ENCODE measurements at regions not wholly inside any gene's neighbourhood (a gene's known extent, or its start where the extent isn't known, plus 50 kb on each side); places are given as distances from the start of the nearest gene placed in this dataset.

DNA sequence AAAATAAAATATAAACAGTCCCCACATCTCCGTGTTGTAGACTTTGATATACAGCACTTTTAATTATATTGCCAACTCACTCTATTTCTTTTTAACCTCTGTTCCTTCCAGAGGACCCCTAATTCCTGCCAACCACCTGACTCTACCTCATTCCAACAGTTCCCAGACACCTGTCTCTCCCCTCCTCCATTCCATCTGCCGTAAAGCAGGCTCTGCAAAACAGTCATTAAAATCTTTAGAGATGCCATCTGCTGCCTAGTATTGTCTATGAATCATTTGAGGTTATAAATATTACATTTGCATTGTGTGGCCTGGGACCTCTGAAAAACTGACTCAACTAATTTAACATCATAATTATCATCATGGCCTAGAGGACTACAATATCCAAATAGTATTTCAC, 148.8 kb upstream of the DCN start:
- no peak for FAIRE-seq
- DNase-seq (ENCODE audit: extremely low spot score, insufficient read length, low read depth), result no peak

DNA sequence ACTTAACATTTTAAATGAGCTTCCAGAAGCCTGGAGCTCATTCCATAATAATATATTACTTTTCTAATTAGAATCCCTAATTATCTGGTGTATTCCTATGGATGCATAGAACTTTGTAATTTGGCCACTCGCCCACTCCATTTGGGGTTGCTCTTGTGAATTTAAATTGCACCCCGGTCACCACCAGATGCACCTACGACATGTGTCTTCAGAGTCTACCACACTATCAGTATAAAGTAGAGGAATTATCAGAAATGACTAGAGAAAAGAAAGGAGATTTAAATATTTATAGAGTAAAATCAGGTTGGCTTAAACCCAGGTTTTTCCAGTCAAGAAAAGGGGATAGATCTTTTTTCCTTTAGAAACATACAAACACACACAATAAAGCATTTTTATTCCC, 145.8 kb upstream of the DCN start:
- DNase-seq (ENCODE audit: extremely low spot score, insufficient read length, low read depth), result no peak
- no peak for FAIRE-seq

DNA sequence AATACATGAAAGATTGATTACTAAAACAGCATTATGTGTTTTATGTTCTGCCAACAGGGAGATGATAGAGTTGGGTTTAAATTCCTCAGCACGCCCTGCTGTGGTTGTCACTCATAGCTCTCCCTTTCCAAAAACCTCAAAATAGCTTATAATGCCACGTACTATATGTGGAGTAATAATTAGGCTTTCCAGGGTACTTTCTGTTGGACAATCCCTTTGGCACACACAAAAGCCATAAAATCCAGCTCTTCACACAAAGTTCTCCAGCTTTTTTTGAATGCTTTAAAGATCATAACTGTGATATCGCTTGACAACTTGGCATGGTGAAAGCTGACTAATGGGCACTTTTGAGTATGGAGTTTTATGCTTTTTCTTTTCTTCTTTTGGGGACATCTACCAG, 145.3 kb upstream of the DCN start:
- FAIRE-seq, result no peak

DNA sequence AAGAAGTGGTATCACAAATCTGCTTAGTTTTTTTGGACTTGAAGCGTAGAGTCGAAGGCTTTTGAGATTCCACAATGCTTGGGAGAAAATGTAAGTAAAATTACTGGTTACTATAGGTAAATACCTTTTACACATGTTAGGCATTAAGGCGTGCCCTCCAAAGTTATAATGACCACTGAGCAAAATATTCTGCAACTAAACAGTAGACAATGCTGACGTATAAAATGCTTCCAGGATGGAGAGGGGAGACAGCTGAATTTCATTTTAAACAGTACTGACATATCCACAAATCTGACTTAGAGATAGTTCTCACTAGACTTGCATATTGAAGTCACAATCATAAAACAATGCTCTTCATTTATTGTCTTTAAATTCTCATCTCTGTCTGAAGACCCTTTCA, 144.5 kb upstream of the DCN start:
- FAIRE-seq (no peak), DNase-seq (ENCODE audit: extremely low spot score, insufficient read length, low read depth) (no peak)

More for the DNA sequence above, 145.3 kb upstream of the DCN start:
- no peak for DNase-seq (ENCODE audit: extremely low spot score, insufficient read length, low read depth)

DNA sequence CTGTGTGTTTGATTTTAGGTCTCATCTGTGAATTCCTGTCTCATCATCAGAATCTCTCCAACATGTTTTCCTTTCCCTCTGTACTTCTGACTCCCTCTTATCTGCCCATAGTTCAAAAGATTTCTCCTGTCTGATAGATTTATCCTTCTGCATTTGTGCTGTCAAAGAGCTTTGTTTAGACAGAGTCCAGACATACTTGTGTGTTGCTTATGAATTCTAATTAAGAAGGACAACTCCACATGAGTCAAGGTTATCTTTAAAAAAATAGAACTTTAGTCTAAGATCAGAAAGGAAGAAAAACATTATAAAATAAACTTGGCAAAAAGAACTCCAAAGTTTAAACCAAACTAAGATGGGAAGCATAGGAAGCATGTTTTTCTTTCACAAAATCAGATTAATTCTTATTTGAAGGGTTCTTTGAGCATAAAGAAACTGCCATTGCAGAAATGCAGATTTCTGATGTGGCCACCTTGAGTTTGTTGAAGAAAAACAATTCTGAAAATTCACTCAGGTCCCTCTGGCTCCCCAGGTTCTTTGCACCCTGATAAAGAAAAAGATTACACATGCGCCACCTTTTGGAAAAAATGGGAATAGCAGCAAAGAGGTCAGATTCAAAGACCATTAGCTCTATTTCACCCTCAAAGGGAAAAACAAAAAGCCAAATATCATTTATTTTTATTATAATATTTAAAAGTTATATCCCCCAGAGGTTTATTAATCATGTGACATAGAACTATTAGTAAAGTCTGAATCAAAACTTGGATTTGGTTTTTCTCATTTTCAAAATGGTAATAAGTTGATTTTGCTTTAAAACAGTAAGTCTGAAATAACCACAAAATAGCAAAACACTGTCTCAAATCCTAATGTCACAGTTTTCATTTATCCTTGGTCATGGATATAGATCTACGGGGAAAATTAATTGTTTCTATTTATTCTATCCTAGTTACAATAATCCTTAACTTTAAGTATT, 143.7 kb upstream of the DCN start:
- FAIRE-seq (peak; percentile 56), DNase-seq (ENCODE audit: extremely low spot score, insufficient read length, low read depth) (peak; percentile 2)

DNA sequence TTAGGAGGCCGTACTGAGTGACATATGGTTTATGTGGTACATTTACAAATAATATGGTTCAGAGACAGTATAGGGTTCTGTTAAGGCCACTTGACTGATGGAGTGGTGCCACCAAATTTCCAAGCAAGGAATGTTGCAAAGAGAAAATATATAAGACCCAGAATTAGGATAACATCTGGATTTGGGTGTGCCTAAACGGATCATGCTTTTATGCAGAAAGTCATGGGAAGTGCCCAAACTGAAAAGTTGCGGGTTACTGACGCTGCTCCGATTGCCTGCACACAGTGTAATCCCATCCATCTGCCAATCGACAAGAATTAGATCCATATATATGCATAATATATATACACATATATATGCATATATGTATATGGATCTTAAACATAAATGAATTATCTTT, 138.4 kb upstream of the DCN start:
- no peak for FAIRE-seq
- DNase-seq (ENCODE audit: extremely low spot score, insufficient read length, low read depth), result no peak

DNA sequence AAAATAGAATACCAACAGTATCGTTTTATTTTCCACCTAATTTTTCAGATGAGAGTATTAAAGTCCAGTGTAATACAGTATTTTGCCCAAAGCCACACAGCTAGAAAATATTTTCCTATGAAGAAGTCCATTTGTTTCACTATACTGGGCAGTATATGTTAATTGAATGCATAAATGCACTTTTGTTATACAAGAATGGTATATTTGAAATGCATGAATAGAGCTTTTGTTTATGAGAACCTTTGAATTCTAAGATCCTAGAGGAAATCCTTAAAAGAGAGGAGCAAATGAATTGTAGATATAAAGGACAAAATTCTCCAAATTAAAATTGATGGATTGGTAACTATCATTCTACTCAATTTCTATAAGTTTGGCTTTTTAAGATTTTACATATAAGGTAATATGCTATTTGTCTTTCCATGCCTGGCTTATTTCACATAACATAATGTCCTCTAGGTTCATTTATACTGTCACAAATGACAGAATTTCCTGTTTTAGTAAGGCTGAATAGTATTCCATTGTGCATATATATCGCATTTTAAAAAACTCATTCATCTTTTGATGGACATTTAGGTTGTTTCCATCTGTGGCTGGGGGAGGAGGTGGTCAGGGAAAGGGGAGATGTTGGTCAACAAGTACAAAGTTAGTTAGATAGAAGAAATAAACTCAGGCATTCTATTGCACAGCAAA, 136.6 kb upstream of the DCN start:
- no peak for FAIRE-seq
- DNase-seq (ENCODE audit: extremely low spot score, insufficient read length, low read depth), result no peak

DNA sequence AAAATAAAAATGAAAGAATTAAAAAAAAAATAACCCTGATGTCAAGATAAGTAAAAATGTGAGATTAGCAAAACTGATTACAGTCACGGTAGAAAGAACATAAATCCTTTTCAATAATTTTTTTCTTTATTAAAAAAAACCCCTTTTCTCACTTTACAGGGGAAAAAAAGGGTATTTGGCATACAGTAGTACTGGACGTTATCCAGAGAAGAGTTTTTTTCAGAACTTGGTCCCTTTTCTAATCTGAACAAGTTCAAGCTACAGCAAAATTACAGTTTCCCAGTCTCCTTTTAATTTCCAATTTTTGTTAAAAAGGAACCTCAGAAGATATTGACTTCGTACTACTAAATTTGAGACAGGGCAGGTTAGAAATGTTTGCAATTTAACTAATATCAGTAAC, 134.7 kb upstream of the DCN start:
- DNase-seq (ENCODE audit: extremely low spot score, insufficient read length, low read depth), result no peak
- no peak for FAIRE-seq

DNA sequence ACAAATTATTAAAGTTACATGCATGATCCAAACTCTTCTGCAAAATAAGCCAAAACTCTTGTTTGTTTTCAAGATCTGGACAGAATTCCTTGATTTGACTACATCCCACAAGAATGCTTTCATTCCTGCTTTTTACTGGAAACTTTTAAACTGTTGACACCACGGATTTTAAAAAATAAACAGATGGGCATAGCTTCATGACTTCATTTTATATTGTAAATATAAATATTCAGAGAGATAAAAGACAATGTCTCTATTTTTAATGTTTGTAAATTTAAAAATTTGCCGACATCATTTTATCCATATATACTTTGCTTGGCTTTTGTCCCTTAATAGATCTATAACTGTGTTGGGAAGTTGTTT, 134.3 kb upstream of the DCN start:
- DNase-seq (ENCODE audit: extremely low spot score, insufficient read length, low read depth) (no peak), FAIRE-seq (no peak)

DNA sequence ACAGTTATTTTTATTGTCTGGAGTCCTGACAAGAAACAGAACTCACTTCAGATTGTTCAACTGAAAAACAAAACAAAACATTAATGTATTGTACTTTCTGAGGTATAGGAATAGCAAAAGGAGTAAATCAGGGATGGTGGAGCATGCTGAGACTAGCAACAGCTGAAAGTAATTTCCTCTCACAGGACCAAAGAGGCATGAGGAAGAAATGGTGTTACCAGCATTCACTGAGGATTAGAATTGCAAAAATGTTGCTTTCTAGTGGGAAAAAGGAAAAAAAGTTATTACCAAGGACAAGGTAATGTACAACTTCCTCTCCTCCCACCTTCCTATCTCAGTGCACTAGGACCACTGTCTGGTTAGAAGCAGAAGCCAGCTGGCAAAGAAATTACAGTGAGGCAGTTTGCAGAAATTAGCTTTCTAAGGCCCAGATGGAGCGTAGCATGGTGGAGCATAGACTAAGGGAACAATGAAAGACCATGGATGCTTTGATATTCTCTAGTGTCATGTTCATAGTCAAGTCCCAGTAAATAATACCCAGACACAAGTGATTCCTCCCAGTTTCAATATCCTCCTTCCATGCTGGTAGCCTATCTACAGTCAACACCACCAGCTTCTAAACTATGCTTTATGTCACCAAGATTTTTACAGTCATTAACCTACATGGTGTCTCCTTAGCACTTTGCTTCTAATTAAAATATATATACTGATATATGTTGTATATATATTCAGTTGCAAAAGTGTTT, 133.7 kb upstream of the DCN start:
- no peak for DNase-seq (ENCODE audit: extremely low spot score, insufficient read length, low read depth)
- no peak for FAIRE-seq

DNA sequence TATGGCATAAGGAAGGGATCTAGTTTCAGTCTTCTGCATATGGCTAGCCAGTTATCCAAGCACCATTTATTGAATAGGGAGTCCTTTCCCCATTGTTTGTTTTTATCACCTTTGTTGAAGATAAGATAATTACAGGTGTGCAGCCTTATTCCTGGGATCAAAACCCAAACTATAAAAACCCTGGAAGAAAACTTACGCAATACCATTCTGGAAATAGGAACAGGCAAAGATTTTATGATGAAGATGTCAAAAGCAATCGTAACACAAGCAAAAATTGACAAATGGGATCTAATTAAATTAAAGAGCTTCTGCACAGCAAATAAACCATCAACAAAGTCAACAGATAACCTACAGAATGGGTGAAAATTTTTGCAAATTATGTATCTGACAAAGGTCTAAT, 128.5 kb upstream of the DCN start:
- no peak for FAIRE-seq
- no peak for DNase-seq (ENCODE audit: extremely low spot score, insufficient read length, low read depth)

DNA sequence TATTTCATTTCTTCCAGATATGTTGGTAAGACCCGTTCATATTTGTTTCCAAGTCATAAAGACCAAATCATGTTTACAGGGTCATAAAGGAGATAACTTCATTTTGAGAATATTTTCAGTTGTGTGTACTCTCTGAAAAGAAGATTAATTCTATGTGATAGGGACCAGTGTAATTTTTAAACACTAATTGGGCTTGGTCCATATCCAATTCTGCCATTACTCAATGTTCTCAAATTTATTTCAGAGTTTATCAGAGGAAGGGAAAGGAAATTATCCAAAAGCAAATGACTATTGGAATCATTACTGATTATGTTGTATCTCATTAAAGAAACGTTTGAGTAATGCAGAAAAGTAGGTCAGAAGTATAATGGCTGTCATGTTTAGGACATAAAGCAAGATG, 126.8 kb upstream of the DCN start:
- FAIRE-seq, result no peak
- DNase-seq (ENCODE audit: extremely low spot score, insufficient read length, low read depth), result no peak

DNA sequence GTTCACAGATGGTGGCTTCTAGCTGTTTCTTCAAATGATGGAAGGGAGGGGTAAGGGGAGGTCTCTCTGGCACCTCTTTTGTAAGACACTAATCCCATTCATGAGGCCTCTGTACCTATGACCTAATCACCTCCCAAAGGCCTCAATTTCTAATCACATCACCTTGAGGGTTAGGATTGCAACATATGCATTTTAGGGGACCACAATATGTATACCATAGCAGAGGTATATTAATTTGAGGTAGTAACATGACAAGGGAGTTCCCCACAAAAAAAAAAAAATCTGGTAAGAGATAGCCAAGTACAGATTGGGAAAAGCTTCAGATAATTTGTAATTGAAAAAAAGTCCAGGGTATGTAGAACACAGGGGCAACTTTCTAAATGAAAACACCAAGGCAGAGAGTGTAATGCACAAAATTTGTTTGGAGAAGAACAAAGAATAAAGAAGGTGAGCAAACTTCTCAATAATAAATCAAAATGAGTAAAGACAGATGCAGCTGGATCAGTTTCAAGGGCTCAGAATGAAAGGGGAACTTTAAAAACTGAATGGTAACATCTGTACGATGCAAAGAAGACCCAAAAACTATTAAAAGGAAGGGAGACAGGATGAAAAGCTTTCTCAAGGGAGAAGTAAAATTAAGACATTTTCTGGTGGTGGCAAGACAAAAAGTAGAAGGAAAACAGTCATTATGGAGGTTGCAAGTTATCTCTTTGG, 125.5 kb upstream of the DCN start:
- DNase-seq (ENCODE audit: extremely low spot score, insufficient read length, low read depth) (no peak), FAIRE-seq (no peak)

DNA sequence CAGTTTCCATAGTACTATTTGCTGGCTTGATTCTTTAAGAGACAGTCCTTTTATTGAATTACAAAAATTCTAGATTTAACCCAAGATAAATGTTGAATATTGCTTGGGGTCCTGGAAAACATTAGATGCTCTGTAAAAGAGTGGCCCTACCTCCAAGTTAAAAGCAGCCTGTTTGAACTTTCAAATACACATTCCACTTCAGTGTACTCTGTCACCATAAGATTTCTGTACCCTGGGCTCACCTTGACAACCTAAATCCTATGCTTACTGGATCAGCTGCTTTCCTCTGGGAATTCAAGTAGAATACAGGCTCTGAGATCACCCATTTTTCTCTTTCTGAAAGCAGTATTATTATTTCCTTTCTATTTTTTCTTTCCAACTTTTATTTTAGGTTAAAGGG, 107.7 kb upstream of the DCN start:
- no peak for FAIRE-seq

DNA sequence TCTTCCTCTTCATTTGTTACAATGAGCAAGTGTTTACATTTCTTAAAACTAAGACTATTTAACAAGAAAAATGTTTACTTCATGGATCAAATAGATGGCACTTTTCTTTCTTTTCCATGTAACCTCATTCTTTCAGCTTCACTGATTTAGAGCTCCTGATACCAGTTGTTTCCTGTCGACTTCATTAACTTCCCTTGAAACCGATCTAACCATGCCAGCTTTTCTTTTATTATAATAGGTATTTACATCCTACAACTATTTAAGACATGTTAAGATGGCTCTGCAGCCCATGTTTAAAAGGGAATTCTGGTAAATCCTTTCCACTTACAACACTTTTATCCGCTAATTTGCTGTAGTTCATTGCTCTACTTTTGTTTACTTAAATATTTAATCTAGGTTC, 107.3 kb upstream of the DCN start:
- FAIRE-seq (no peak), DNase-seq (ENCODE audit: extremely low spot score, insufficient read length, low read depth) (no peak)

More for the DNA sequence above, 107.7 kb upstream of the DCN start:
- DNase-seq (ENCODE audit: extremely low spot score, insufficient read length, low read depth), result no peak

DNA sequence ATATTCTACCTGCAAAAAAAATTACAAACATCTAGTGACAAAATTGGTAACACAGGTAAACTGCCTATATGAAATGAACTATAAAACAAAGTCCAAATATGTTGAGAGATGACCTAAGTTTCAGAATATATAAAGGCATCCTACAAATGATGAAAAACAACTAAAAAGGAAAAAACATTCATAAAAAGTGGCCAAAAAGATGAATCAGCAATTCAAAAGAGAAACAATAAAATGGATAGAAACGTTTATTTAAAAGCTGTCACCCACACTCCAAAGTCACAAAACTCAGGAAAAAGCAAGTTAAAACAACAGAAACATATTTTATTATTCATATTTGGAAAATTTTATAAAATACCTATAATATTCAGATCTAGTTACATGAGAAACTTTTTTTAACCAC, 106.5 kb upstream of the DCN start:
- FAIRE-seq (no peak), DNase-seq (ENCODE audit: extremely low spot score, insufficient read length, low read depth) (no peak)

DNA sequence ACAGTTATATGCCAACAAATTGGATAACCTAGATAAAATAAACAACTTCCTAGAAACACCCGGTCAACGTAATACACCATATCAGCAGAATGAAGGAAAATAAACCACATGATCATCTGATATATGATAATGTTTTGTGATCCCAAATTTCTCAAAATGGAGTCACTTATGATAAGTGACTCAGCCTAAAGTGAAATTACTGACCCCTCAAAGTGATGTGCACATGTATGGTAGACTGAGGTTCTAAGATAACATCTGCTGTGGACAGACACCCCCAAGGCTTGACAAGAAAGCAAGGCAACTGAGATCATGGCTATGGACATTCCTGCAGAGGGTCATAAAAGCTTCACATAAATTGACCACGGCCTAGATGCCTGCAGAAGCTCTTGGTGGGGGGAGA, 105.1 kb upstream of the DCN start:
- DNase-seq (ENCODE audit: extremely low spot score, insufficient read length, low read depth) (no peak), FAIRE-seq (no peak)

DNA sequence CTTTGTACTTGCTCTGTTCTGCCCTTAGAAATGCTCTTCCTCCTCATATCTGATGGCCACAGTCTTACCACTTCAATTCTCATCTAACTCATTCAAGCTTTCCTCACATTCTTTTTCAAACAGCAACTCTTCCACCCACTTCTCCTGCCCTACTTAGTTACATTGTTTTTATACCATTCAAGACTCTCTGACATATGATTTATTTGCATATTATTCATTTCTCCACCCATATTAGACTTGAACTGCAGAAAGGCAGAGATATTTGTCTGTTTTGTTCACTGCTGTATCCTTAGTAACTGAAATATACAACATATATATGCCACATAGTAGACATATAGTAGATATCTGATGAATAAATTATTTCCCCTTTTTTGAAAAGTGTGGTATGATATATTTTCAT, 95.5 kb upstream of the DCN start:
- no peak for FAIRE-seq
- DNase-seq (ENCODE audit: extremely low spot score, insufficient read length, low read depth), result no peak

DNA sequence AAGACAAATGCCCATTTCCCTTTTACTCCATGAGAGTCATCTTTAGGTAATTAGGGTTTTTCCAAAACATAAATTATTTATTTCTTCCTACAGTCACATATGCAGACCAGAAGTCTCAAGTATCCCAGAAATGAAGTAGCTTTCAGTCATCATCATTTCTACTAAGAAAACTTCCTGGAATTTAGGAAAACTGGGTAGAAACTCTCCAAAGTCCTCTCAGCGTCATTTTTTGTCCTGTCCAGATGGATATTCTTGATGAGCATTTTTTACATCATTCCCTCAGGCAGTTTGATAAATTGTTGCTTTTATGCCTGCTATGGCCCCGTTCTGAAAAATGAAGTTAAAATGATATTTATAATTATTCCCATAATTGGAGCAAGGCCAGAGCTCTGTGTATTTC, 93.9 kb upstream of the DCN start:
- no peak for DNase-seq (ENCODE audit: extremely low spot score, insufficient read length, low read depth)

DNA sequence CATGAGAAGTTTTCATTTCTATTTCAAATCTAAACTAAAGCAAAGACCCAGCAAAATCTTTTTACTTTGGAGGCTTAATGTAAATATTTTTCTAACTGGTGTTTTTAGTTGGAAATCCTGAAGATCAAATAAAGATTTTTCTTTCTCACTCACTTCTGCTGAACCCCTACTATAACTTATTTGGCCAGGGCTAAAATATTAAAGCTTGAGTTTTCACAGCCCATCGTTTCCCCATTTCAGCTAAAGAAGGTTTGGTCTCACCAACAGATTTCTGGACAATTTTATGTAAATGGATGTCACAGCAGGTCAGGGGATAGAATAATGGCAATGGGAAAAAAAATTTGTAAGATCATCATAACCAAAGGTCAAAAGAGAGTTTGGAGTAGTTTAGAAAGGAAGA, 92.7 kb upstream of the DCN start:
- no peak for FAIRE-seq
- no peak for DNase-seq (ENCODE audit: extremely low spot score, insufficient read length, low read depth)

More for the DNA sequence above, 93.9 kb upstream of the DCN start:
- no peak for FAIRE-seq
